ENCODE measurements at regions not wholly inside any gene's neighbourhood (a gene's known extent, or its start where the extent isn't known, plus 50 kb on each side); places are given as distances from the start of the nearest gene placed in this dataset.

DNA sequence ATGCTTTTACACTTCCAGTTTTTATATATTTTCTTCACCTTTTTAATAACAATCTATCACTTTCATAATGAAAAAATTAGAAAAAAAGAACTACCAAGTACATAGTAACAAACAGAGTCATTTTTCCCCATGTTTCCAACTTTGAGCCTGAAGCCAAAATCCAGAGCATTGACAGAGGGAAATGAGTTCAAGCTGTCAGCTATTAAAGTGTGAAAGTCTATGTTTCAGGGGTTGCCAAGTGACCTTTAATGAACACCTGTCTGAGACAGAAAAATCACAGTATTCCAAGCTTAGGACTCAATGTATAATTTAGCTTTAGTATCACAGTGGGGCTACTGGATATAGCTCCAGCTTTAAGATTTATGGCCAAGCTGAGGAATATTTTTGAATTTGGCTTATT is 128.3 kb upstream of the GADL1 start:
- TF ChIP-seq, protein P1, sequence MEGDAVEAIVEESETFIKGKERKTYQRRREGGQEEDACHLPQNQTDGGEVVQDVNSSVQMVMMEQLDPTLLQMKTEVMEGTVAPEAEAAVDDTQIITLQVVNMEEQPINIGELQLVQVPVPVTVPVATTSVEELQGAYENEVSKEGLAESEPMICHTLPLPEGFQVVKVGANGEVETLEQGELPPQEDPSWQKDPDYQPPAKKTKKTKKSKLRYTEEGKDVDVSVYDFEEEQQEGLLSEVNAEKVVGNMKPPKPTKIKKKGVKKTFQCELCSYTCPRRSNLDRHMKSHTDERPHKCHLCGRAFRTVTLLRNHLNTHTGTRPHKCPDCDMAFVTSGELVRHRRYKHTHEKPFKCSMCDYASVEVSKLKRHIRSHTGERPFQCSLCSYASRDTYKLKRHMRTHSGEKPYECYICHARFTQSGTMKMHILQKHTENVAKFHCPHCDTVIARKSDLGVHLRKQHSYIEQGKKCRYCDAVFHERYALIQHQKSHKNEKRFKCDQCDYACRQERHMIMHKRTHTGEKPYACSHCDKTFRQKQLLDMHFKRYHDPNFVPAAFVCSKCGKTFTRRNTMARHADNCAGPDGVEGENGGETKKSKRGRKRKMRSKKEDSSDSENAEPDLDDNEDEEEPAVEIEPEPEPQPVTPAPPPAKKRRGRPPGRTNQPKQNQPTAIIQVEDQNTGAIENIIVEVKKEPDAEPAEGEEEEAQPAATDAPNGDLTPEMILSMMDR (IDR thresholded peaks at IDR 0.05): no peak
- TF ChIP-seq POLR2A (IDR thresholded peaks at IDR 0.05): no peak

All from body of pancreas (tissue), 4 donors.